ENCODE measurements at regions not wholly inside any gene's neighbourhood (a gene's known extent, or its start where the extent isn't known, plus 50 kb on each side); places are given as distances from the start of the nearest gene placed in this dataset.

DNA sequence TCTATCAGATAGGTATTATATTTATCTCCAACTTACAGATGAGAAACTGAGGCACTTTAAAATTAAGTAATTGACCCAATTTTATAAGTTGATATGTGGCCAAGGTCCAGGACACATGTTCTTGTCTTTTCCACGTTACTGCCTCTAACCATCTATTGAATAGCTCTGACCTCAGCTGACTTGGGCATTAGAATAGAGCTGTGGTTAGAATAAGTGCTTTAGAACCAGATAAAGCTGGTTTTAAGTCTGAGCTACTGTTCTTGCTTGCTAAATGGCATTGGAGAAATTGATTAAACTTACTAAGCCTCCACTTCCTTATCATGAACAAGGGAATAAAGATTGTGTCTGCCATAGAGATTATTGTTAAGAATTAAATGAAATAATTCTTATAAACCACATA is 147.8 kb upstream of the DTNBP1 start:
- DNase-seq (ENCODE audit: low spot score) (no peak), FAIRE-seq (no peak)

DNA sequence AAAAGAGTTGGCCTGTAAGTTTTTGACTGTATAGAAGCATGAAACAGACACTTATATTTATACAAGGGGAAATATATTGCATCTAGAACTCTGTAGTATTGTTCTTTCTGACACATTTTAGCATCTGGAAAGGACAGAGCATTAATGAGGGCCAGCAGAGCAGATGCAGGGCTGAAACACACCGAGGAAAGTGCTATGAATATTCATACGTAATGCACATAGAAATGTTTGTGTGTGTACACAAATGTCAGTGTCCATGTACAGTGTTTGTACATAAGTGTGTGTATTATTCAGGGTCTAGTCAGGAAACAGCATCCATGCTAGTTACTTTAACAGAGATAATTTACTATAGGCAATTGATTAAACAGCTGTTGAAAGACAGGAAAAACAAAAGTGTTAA is 146.5 kb upstream of the DTNBP1 start:
- DNase-seq (ENCODE audit: low spot score) (no peak), FAIRE-seq (no peak)

DNA sequence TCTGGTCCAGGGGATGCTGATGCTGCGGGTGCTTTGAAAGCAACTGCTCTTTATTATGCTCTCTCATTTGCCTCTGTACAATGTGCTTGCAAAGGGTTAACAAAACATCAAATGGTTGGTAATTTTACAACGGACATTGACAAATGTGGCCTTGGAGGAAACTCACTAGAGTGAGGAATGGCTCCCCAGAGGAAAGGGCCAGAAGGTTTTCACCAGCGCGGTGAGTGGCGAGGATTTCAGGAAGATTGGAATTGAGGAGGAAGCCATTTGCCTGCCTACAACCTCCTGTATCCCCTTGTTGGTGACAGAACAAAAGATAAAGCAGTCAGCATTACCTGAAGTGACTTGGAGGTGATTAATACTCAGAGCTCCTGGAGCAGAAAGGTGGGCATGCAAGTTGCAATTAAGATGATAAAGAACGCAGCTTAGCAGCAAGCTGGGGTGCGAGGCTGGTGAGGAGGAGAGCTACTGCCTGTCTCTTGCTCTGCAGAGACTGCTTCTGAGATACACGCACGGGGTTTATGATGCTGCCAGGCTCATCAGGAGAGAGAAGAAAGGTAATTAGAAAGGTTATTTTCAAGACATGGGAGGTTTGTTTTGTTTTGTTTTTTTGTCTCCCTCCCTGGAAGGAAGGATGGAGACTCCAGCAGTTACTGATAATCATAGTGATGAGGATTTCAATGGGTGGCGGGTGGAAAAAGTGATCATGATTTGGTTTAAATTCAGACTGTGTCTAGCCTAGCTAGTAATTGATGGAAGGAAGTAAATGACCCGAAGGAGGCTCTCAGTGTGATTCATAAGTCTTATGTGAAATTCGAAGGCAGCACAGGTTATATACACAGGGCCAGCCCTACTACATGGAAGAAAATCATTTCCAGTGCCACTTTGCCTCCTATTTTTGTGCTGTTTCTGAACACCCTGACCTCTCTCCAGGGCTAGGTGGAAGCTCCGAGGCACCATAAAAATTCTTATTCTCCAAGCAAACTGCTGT is 141.6 kb upstream of the DTNBP1 start:
- DNase-seq (ENCODE audit: low spot score) (no peak), FAIRE-seq (no peak)

DNA sequence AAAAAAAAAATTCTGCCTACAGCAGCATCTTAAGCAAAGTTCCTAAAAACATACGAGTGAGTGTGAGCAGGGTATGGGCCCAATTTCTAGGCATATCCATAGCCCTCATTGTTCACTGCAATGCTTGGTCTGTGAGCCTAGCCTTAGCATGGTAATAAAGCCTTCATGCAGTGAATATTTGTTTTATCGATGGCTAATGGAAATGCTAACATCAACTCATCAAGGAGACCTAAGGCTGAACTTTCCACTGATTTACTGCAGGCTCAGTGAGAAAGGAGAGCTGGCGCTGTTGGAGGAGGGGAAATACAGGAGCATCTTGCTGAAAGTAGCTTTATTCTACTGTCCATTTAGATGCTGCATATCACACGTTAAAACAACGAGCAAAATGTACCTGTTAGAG is 139.6 kb upstream of the DTNBP1 start:
- no peak for FAIRE-seq
- DNase-seq (ENCODE audit: low spot score) = no peak

DNA sequence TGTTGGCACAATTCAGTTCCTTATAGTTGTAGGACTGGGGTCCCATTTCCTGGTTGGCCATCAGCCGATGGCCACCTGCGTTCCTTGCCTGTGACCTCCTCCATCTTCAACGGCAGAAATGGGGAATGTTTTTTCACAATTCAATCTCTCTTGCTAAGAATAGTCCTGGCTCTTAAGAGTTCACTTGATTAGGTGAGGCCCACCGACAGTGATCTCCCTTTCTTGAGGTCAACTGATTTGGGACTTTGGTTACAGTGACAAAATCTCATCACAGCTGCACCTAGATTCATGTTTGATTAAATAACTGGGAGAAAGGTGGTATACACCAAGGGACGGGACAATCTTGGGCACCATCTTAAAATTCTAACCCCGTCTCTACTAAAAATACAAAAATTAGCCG is 139.1 kb upstream of the DTNBP1 start:
- no peak for FAIRE-seq
- no peak for DNase-seq (ENCODE audit: low spot score)

DNA sequence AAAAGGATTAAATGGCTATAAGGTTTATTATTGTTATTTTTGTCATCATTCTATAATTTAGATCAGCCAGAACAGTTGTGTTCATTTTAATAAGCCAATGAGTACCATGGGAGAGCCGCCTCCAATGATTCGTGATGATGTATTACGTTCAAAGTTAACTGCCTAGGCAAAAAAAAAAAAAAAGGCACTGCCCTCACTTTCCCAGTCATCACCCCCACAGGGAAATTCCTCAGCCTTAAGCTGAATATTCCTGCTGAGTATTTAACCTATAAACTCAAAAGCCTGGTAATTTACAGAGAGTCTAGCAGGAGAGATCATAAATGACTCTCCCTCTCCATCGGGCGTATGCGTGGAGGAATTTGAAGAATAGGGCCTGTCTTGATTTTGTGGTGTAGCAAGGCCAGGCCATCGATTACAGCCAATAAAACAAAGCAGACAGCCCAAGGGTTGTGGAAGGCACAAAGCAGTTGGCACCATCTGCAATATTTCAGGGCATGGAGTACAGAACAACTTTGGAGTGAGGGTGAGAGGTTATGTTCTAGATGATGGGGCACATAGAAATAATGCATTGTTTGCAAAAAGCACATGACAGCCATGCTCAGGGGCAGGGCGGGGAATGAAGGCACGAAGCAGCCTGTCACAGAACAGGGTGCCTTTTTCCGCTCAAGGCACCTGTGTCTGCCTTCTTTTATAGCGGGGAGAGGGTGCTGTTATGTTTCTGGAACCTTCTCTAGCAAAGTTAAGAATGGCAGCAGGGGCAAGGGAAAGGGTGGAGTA is 138.2 kb upstream of the DTNBP1 start:
- FAIRE-seq (no peak), DNase-seq (ENCODE audit: low spot score) (no peak)

DNA sequence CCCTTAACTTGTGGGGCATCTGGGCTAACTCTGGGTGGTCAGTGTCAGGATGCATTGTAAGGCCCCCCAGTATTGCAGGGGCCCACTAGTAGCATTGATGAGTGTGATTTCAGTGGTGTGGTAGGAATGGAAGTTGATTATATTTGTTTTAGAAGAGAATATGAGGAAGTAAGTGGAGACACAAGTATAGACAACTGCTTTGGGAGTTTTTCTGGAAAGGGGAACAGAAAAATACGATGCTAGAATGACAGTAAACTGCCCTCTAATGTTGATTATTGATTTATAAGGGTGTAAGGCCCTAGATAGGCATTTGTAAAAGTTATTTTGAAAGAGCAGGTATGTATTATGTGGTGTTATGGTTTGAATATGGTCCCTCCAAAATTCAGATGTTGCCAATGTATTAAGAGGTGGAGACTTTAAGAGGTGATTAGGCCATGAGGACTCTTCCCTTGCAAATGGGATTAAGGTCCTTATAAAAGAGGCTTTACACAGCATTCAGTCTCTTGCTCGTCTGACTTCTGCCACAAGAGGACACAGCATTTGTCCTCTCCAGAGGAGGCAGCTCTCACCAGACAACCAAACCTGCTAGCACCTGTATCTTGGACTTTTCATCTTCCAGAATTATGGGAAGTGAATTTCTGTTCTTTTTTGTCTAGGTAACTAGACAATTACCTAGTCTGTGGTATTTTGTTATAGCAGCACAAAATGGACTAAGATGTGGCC is 135.9 kb upstream of the DTNBP1 start:
- no peak for DNase-seq (ENCODE audit: low spot score)

DNA sequence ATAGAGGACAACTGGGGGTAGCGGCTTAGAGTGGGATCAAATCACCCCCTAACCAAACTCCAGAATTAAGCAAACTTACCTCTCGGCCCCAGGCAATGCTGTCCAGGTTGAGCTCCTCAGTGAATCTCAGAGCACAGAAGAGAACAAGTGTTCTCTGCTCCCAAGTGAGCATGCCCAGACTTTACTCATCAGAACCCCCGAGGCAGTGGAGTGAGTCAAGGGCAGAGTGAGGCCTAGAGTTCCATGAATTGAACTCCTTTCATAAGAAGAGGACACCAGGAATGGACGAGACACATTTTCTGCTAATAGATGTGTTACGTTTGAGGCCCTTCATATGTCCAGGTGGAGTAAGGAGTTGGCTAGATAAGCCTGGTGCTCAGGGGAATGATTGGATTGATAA is 134.0 kb upstream of the DTNBP1 start:
- FAIRE-seq = no peak
- no peak for DNase-seq (ENCODE audit: low spot score)

More for the DNA sequence above, 135.9 kb upstream of the DTNBP1 start:
- no peak for FAIRE-seq

DNA sequence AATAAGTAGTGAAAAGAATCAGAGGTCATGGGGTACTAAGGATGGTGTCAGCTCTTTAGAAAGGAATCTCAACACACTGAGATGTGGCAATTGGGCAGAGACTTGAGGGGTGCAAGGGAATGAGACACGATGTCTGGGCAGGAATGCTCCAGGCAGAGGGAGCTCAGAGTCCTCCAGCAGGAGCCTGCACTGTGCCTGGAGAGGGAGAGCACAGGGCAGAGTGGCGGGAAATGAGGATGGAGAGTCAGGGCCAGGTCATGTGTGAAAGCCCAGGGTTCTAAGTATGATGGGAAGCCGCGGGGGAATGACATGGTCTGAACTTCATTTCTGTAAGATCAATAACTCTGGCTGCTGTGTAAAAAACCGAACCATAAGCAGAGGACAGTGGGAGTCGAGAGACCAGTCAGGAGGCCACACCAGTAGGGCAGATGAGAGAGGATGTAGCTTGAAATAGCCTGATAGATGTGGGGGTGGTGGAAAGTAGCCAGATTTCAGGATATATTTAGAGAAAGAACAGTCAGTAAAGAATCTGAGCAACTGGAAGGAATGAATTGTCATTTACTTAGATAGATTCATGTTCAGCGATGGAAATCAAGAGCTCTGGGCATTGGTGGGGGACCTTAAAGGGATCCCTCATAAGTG is 133.4 kb upstream of the DTNBP1 start:
- FAIRE-seq (no peak), DNase-seq (ENCODE audit: low spot score) (no peak)

DNA sequence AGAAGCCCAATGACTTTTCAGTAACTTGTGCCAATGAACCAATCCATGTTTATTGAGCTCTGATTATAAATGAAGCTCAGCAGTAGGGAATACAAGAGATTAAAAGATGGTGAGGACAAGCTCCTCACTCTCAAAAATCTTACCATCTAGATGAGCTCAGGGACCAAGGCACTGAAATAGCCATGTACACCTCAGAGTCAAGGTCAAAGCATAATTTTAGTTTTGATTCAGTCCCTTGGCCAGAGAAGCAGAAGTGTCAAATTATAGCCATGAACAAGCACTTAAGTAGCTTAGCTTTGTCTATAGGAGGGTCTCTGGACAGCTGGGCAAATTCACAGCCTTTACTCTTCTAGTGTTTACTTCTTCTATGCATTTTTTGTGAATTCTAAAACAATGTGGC is 131.0 kb upstream of the DTNBP1 start:
- DNase-seq (ENCODE audit: low spot score) (no peak), FAIRE-seq (no peak)

DNA sequence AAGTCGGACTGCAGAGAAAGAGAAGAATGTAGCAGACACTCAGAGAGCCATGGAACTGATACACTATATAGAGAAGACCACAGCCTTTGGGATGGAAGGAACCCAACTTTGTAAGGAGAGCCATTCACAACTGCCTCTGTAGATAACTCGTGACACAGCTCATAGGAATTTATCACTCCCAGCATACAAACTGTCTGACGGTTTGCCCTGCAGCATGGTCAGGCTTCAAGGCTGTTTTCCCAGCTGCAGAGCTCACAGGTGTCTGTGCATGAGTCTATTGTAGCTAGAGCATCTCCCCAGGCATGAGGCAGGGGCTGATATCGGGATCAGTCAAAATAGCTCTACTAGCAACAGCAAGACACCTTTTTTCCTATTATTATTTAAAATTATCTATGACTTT is 130.5 kb upstream of the DTNBP1 start:
- FAIRE-seq (no peak), DNase-seq (ENCODE audit: low spot score) (peak; percentile 54)

DNA sequence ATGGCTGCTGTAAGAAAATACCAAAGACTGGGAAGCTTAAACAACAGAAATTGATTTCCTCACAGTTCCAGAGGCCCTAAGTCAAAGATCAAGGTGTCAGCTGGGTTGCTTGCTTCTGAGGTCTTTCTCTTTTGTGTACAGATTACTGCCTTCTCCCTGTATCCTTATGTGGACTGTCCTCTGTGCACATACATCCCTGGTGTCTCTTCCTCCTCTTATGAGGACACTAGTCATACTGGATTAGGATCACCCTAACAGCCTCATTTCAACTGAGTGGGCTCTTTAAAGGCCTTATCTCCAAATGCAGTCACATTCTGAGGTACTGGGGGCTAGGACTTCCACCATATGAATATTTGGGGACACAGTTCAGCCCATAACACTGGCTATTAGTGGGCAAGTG is 130.0 kb upstream of the DTNBP1 start:
- DNase-seq (ENCODE audit: low spot score) (no peak), FAIRE-seq (no peak)

DNA sequence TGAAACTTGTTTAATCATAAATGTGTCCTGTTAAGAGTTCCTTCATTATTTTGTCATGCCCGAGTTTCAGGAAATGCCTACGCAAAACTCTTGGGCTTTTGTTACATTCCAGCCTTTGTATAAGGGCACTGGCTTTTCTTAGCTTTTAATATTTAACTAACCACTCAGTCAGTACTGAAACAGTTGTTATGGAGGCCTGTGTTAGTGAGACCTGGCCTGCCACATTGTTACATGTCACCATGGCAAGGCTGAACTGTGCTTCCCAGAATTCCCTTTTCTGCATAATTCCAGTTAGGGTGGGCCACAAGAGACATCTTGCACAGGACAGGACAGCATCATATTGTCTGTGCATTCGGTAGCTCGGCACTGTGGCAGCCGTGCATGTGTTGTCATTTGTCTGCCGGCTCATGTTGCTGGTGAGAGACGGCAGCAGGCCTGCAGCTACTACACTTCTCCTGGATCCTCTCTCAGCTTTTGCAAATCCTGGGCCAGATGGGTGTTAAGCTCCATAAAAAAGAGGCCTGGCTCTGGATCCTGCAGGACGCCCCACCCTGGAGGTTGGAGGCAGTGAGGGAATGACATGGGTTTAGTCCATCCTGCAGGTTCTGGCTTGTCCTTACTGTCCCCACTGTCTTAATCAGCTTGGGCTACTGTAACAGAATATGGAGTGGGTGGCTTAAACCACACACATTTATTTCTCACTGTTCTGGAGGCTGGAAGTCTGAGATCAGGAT is 128.8 kb upstream of the DTNBP1 start:
- DNase-seq (ENCODE audit: low spot score) = no peak
- no peak for FAIRE-seq

DNA sequence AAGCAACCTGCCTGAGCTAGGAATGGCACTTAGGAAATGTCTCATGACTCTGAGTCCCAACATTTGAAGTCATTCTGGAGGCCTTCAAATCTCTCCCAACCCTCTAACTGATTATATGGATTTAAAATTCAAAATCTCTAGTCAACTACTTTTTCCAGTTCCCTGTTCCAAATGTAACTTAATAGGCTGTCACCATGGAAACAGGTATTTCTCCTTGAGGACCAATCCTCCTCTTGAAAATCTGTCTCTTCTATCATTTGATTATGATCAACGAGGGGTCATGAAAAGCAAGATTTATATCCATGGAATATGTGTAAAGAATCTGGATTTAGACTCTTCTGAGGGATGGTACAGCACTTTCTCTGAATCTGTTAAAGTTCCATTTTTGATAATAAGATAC is 127.3 kb upstream of the DTNBP1 start:
- FAIRE-seq (no peak), DNase-seq (ENCODE audit: low spot score) (no peak)

DNA sequence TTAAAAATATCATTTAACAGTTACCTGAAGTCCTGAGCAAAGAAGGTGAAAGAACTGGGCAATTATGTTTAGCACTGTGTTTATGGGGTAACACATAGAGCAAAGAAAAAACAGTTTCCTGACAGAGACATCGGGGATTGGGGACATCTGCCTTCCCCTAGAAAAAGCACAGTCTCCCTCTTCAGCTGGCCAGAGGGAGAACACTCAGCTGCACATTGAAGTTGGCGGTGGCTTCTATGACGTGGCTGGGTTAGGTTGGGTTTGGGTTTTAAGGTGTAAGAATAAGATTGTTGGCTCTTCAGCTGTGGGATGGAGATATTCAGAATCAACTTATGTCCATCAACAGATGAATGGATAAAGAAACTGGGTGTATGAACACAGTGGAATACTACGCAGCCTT is 124.0 kb upstream of the DTNBP1 start:
- FAIRE-seq (no peak), DNase-seq (ENCODE audit: low spot score) (no peak)

DNA sequence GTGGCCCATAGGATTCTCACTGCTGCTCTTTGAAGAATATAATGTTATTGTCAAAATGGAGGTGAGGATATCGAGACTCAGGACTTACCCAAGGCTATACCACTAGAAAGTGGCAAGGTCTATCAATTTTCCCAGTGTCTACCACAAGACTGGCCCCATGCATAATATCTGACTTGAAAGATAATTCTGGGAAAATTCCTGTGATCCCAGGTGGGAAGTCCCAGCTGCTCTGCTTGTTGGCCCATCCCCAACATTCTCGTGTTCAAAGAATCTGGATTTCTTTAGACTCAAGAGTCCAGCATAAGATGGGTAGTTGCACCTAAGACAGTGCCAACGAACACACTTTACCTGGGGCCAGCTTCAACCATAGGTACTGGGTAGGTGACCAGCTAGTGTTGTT is 120.7 kb upstream of the DTNBP1 start:
- DNase-seq (ENCODE audit: low spot score) = no peak
- no peak for FAIRE-seq

DNA sequence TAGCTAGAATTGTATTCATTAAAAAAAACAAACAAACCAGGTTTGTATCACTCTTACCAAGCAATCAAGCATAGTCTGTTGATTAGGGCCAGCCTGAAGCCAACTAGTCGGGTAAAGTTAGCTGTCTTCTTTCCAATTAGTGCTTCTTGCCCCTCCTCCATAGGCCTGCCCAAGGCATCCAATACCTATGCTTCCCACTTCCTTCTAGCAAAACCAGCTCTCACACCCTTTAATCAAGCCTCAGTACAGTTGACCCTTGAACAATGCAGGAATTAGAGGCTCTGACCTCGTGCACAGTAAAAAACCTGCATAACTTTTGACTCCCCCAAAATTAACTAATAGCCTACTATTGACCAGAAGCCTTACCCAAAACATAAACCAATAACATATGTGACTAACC is 119.1 kb upstream of the DTNBP1 start:
- DNase-seq (ENCODE audit: low spot score) = no peak
- no peak for FAIRE-seq

DNA sequence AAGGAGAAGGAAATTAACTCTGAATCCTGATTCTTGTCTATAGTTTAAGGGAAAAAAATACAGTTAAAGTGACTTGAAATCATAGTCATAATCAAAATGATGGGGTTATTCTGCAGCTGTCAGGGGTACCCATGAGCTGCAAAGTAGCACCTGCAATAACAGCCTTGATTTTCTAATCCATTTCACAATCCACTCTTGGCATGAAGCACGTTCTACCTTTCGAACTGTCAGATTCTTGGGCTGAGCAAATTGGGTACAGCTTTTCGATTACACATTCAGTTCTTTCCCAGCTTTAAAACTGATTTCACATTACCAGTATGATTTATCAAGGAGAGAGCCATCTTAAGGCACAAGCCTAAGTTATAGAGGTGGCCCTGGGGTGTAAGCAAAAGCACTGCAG is 118.5 kb upstream of the DTNBP1 start:
- no peak for FAIRE-seq

DNA sequence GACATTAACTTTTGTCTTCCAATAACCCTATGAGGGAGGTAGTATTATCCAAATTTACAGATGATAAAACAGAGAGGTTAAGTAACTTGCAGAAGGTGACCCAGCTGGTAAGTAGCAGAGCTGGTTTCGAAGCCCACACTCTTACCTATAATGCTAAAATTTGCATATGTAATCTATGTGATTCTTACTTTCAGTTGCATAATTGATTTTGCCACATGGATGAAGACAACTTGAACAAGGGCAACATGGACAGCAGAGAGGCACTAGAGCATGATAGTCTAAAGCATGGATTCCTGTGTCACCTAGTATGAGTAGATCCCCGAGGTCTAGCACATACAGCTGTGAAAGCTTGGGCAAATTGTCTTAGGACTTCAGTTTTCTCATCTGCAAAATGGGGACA is 117.6 kb upstream of the DTNBP1 start:
- FAIRE-seq = no peak
- DNase-seq (ENCODE audit: low spot score) = no peak

More for the DNA sequence above, 118.5 kb upstream of the DTNBP1 start:
- DNase-seq (ENCODE audit: low spot score) = no peak

DNA sequence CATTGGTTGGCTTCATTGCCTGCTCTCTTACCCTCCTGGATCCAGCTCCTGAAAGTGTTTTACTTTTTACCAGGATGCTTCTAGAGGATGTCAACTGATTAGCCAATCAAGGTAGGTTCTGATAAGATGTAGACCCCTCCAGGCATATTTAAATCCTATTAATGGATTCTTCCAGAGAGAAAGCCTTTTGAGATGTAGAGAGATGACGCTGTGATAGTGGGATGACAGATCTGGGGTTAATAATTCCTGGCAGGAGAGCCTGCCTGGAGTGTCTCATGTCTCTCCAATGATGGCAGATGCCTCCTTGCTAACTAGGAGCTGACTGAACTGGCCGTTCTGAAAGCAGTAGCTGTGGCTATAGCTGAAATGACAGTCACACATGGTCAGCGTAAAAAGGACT is 116.9 kb upstream of the DTNBP1 start:
- FAIRE-seq = no peak
- no peak for DNase-seq (ENCODE audit: low spot score)

Data from urothelium cell line (cell line).